WTC11 (cell line): ENCODE measurements at regions not wholly inside any gene's neighbourhood (a gene's known extent, or its start where the extent isn't known, plus 50 kb on each side); places are given as distances from the start of the nearest gene placed in this dataset.

Experiments used
- ATAC-seq: fragments of 200-7000 bp; cut with Tn5 transposase; 2 replicates; pipeline ENCODE4 v1.10.0; 2021; ENCODE audit warnings: mild to moderate bottlenecking, moderate library complexity
- CTCF ChIA-PET: fragments of 300-600 bp; sonication (Branson Sonifier 250); formaldehyde crosslinking; loops from one replicate; lab custom pipeline; 2021; ENCODE audit warnings: antibody characterized with exemption; lab: Charles Lee
- POLR2A ChIA-PET: fragments of 350-600 bp; sonication (Branson Sonifier 250); formaldehyde crosslinking; loops from one replicate; lab custom pipeline; 2021; ENCODE audit warnings: antibody characterized with exemption; lab: Charles Lee
- DNase-seq: peaks from one replicate; pipeline ENCODE4 v3.0.0; 2021; ENCODE audit warnings: low spot score
- H3K27ac Mint-ChIP-seq: 2 replicates; pipeline ENCODE4 v1.8.0; 2021; ENCODE audit warnings: mixed read lengths
- H3K27me3 Mint-ChIP-seq: 2 replicates; pipeline ENCODE4 v1.8.0; 2021; ENCODE audit warnings: low read depth, mild to moderate bottlenecking, moderate library complexity, mixed read lengths
- H3K36me3 Mint-ChIP-seq: 2 replicates; pipeline ENCODE4 v1.8.0; 2021; ENCODE audit warnings: mixed read lengths
- H3K4me1 Mint-ChIP-seq: 2 replicates; pipeline ENCODE4 v1.8.0; 2022; ENCODE audit warnings: mixed read lengths
- H3K4me3 Mint-ChIP-seq: 2 replicates; pipeline ENCODE4 v1.8.0; 2021; ENCODE audit warnings: mild to moderate bottlenecking, moderate library complexity, mixed read lengths
- H3K9me3 Mint-ChIP-seq: 2 replicates; pipeline ENCODE4 v1.8.0; 2021; ENCODE audit warnings: mixed read lengths
- ARID4B ChIP-seq: sonication (generic); formaldehyde crosslinking; IDR thresholded peaks from 2 replicates; pipeline ENCODE4 v1.8.0; 2023; ENCODE audit warnings: missing genetic modification reagents, mild to moderate bottlenecking, borderline replicate concordance
- CBFB ChIP-seq: sonication (generic); formaldehyde crosslinking; IDR thresholded peaks from 2 replicates; pipeline ENCODE4 v1.8.1; 2022; ENCODE audit warnings: mild to moderate bottlenecking, low read depth, missing genetic modification reagents
- CTCF ChIP-seq: fragments of 200-600 bp; IDR thresholded peaks from 2 replicates; pipeline ENCODE4 v1.8.0; 2022; ENCODE audit warnings: antibody characterized with exemption
- ETV6 ChIP-seq: sonication (generic); formaldehyde crosslinking; IDR thresholded peaks from 2 replicates; pipeline ENCODE4 v1.8.1; 2022; ENCODE audit warnings: mild to moderate bottlenecking, missing genetic modification reagents
- FOXP1 ChIP-seq: sonication (generic); formaldehyde crosslinking; IDR thresholded peaks from 2 replicates; pipeline ENCODE4 v1.8.0; 2022; ENCODE audit warnings: missing genetic modification reagents, mild to moderate bottlenecking, moderate library complexity, borderline replicate concordance
- GRHL2 ChIP-seq: fragments of 250-450 bp; sonication (Bioruptor Pico); IDR thresholded peaks from 2 replicates; pipeline ENCODE4 v1.8.0; 2022; ENCODE audit warnings: mild to moderate bottlenecking, moderate library complexity; ENCODE audit not compliant: insufficient replicate concordance, severe bottlenecking
- JAZF1 ChIP-seq: fragments of 250-450 bp; sonication (Bioruptor Pico); IDR thresholded peaks from 2 replicates; pipeline ENCODE4 v1.9.0; 2021; ENCODE audit warnings: moderate library complexity, mild to moderate bottlenecking, inconsistent platforms
- NR3C1 ChIP-seq: sonication (generic); formaldehyde crosslinking; conservative IDR thresholded peaks from 2 replicates; pipeline ENCODE4 v1.8.1; 2023; ENCODE audit warnings: low read depth, mild to moderate bottlenecking, missing genetic modification reagents
- SOX15 ChIP-seq: fragments of 250-450 bp; sonication (Bioruptor Pico); IDR thresholded peaks from 2 replicates; pipeline ENCODE4 v1.9.0; 2021; ENCODE audit warnings: mild to moderate bottlenecking
- STAT6 ChIP-seq: sonication (generic); formaldehyde crosslinking; conservative IDR thresholded peaks from 2 replicates; pipeline ENCODE4 v1.8.1; 2023; ENCODE audit warnings: mild to moderate bottlenecking, low read depth, missing genetic modification reagents, moderate library complexity
- TP53 ChIP-seq: sonication (generic); formaldehyde crosslinking; IDR thresholded peaks from 2 replicates; pipeline ENCODE4 v1.8.1; 2023; ENCODE audit warnings: mild to moderate bottlenecking, missing genetic modification reagents
- ZBTB21 ChIP-seq: sonication (generic); formaldehyde crosslinking; IDR thresholded peaks from 2 replicates; pipeline ENCODE4 v1.8.1; 2023; ENCODE audit warnings: mild to moderate bottlenecking, missing genetic modification reagents, borderline replicate concordance
- ZNF121 ChIP-seq: sonication (generic); formaldehyde crosslinking; IDR thresholded peaks from 2 replicates; pipeline ENCODE4 v1.8.0; 2023; ENCODE audit warnings: missing genetic modification reagents
- ZNF138 ChIP-seq: sonication (generic); formaldehyde crosslinking; conservative IDR thresholded peaks from 2 replicates; pipeline ENCODE4 v1.8.1; 2022; ENCODE audit warnings: mild to moderate bottlenecking, moderate library complexity, missing genetic modification reagents
- ZNF317 ChIP-seq: sonication (generic); formaldehyde crosslinking; IDR thresholded peaks from 2 replicates; pipeline ENCODE4 v1.8.1; 2023; ENCODE audit warnings: low read depth, mild to moderate bottlenecking, moderate library complexity, missing genetic modification reagents, borderline replicate concordance
- ZNF423 ChIP-seq: fragments of 250-450 bp; sonication (Bioruptor Pico); IDR thresholded peaks from 2 replicates; pipeline ENCODE4 v2.1.2; 2022; ENCODE audit warnings: mild to moderate bottlenecking, moderate library complexity

GRCh38 chr3:5056111-5056391, 66.0 kb upstream of the ARL8B start:
- no peak for DNase-seq
- ATAC-seq = no peak
- CTCF ChIA-PET = interaction anchor here (0.7 kb wide), 1 partner anchor 344 kb away, joined by 3 read pairs; no protein-coding TSS in a partner anchor
- Mint-ChIP-seq H3K27ac (no peak overlapping the region), H3K9me3 (no peaks in the 10 kb centered on the region), H3K27me3 (no peaks in the 10 kb centered on the region; the same call in 1 of the 2 replicates), H3K4me1 (no peaks in the 10 kb centered on the region), H3K4me3 (no peak overlapping the region), H3K36me3 (no peaks in the 10 kb centered on the region)
- TF ChIP-seq ZNF138 (CRISPR knock-in tag) (no peak), STAT6 (CRISPR knock-in tag) (no peak), ZNF317 (CRISPR knock-in tag) (no peak), ZBTB21 (CRISPR knock-in tag) (no peak), JAZF1 (CRISPR knock-in tag) (no peak), ZNF423 (no peak), CBFB (CRISPR knock-in tag) (no peak), FOXP1 (CRISPR knock-in tag) (no peak), ARID4B (CRISPR knock-in tag) (no peak), NR3C1 (CRISPR knock-in tag) (no peak), SOX15 (CRISPR knock-in tag) (no peak), ETV6 (CRISPR knock-in tag) (no peak), ZNF121 (CRISPR knock-in tag) (no peak)
- POLR2A ChIA-PET = interaction anchor here (1.1 kb wide), 1 partner anchor 12 kb away, joined by 3 read pairs; no protein-coding TSS in a partner anchor

GRCh38 chr3:5057272-5057671, 64.8 kb upstream of the ARL8B start:
- no peaks in the 10 kb centered on the region; the same call in 1 of the 2 replicates for H3K27me3 Mint-ChIP-seq
- H3K9me3 Mint-ChIP-seq = no peaks in the 10 kb centered on the region
- ATAC-seq (no peak), DNase-seq (no peak)
- no peaks in the 10 kb centered on the region for H3K4me1 Mint-ChIP-seq
- no peak for TF ChIP-seq TP53
- ChIA-PET CTCF (interaction anchor here (0.5 to 2.5 kb wide), 13 partner anchors 16 to 401 kb away, joined by 3 to 27 read pairs (median 4); partner anchors contain the start of gene BHLHE40), POLR2A (no interaction called here)
- no peak overlapping the region for H3K27ac Mint-ChIP-seq
- no peaks in the 10 kb centered on the region for H3K36me3 Mint-ChIP-seq
- H3K4me3 Mint-ChIP-seq = no peak overlapping the region

GRCh38 chr3:5057857-5058324, 64.2 kb upstream of the ARL8B start:
- H3K4me1 Mint-ChIP-seq = no peaks in the 10 kb centered on the region
- TF ChIP-seq CTCF = peak; percentile 29; the same call in 1 of the 2 replicates
- TF ChIP-seq GRHL2 (CRISPR knock-in tag) = no peak
- ATAC-seq = peak; percentile 81
- ChIA-PET POLR2A (no interaction called here), CTCF (interaction anchor here (0.5 to 2.5 kb wide), 14 partner anchors 17 to 401 kb away, joined by 3 to 27 read pairs (median 4); partner anchors contain the start of gene BHLHE40)
- DNase-seq = peak; percentile 35
- H3K27ac Mint-ChIP-seq = no peak overlapping the region
- H3K4me3 Mint-ChIP-seq = no peak overlapping the region
- H3K9me3 Mint-ChIP-seq = no peaks in the 10 kb centered on the region
- H3K36me3 Mint-ChIP-seq = no peaks in the 10 kb centered on the region
- H3K27me3 Mint-ChIP-seq = no peaks in the 10 kb centered on the region
